ENCODE measurements at regions not wholly inside any gene's neighbourhood (a gene's known extent, or its start where the extent isn't known, plus 50 kb on each side); places are given as distances from the start of the nearest gene placed in this dataset.
A peak's percentile ranks its signal among the peaks of the same experiment; 100 is the strongest.
"Not testable (repeated sequence)": the region's sequence is repeated elsewhere in the genome, so short reads cannot be mapped to it uniquely, and the experiment has no call there.

DNA sequence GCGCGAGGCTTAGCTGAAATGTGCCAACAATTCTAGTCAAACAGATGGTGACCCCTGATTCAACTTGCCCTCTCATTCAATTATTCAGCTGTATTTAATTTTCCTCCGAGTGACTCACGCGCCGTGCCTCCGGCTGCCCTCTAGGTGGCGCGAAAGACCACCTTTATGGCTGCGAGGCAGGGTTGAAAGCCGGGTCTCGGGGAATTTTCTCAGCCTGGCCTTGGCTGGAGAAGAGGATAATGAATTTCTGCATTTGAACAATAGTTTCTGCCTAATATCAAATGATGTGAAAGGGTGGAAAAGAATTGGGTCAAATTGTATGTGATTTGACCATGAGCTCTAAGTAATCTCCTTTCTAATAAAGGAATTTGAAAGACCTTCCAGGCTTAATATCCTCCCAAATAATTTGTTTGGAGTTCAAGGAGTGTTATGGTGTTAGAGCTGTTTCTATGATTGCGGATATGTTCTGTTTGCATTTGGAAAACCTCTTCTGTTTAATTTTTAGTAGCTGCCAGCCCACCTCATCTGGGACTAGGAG lies 310.9 kb downstream of the ZNF536 start:
- DNase-seq (ENCODE audit: low read depth in 2 of 2): peak; percentile 59 to 78

DNA sequence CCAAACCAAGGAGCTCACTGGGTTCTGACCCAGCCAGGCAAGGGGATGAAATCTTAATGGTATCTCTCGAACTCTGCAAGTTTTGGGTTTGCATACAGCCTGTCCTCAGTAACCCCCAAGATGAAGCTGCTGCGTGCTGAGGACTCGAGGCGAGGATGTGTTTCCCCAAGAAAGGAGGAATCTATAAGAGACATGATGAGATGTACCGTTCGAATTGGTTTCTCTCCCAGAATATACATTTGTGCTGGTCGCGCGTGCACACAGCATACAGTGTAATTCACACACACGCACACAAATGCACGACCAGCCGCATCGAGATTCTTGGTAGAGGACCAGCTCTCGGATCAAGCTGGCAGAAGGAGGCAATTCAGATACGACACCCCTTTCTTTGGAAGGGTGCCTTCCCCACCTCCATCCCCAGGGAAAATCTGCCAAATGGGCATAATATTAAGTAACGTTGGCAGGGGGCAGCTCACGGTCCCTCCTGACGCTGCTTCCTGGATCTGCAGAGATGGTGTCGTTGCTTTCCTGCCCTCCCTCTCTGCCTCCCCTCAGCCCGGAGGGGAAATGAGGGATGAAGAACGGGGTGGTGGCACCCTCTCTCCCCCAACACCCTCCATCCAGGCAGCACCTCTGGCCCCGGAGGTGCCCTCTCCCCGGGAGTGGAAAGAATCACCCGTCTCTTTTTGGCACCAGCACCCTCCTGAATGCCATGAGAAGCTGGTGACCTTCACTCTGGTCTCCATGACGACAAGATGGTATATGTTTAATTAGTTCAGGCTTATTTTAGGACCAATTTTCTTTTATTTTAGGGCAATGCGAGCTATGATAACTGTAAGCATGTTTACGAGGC lies 310.2 kb downstream of the ZNF536 start:
- no peak for DNase-seq (ENCODE audit: low read depth in 2 of 2)

DNA sequence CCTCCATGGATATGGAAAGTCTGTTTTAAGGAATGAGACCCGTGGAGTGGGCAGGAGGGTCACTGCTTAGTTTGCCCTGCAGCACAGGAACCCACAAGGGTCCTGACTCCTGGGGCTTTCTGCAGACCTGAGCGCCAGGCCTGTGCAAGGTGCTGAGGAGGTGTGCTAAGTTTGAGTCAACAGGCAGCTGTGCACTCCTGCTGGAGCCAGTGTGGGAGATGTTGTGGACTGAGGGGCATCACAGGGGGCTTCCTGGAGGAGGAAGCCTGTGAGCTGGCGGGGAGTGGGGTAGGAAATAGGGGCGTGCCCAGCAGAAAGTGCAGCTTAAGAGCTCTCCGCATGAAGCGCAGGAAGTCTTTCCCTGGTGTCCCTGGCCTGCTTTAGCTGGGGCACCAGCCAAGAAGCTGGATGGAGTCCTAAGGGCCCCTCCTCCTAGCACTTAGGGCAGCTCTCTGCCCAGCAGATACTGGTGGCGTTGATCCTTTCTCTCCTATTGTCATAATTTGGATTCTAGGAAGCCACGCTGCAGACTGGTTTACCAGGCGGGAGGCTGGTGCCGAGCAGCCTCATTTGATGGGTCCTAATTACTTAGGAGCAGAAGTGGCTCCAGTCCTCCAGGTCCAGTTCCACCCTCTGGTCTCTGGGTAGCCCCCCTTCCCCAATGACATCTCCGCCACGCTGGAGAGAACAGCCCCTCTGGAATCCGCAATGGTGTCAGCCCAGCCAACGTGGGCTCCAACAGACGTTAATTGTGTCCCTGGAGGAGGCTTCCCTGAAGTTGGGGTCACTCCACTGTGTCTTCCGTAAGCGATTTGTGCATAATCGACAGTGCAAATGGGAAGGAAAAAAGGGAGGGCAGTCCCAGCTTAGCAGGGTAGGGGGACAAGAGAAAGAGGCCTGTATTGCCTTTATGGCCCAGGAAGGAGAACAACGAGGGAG lies 309.2 kb downstream of the ZNF536 start:
- DNase-seq (ENCODE audit: low read depth in 2 of 2): no peak

DNA sequence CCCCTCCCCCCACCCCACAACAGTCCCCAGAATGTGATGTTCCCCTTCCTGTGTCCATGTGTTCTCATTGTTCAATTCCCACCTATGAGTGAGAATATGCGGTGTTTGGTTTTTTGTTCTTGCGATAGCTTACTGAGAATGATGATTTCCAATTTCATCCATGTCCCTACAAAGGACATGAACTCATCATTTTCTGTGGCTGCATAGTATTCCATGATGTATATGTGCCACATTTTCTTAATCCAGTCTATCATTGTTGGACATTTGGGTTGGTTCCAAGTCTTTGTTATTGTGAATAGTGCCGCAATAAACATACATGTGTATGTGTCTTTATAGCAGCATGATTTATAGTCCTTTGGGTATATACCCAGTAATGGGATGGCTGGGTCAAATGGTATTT lies 308.2 kb downstream of the ZNF536 start:
- not testable (repeated sequence) for DNase-seq (ENCODE audit: low read depth in 2 of 2)

DNA sequence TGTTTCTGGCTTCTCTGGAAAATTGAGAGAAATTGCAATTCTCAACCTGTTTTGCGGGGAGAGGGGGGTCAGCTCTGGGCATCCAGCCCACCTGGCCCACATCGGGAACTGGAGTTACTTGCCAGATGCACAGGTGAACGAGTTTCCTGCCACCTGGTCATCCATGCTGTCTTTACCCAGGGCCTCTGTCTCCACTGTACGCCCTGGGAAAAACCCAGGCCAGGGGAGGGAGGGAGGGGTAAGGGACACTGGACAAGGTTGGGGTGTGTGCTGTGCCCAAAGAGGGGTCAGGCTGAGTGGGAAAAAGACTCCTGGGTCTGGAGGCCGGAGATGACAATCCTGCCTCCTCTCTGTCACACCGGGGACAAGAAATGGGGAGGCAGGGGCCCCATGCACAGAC lies 307.6 kb downstream of the ZNF536 start:
- no peak for DNase-seq (ENCODE audit: low read depth in 2 of 2)

DNA sequence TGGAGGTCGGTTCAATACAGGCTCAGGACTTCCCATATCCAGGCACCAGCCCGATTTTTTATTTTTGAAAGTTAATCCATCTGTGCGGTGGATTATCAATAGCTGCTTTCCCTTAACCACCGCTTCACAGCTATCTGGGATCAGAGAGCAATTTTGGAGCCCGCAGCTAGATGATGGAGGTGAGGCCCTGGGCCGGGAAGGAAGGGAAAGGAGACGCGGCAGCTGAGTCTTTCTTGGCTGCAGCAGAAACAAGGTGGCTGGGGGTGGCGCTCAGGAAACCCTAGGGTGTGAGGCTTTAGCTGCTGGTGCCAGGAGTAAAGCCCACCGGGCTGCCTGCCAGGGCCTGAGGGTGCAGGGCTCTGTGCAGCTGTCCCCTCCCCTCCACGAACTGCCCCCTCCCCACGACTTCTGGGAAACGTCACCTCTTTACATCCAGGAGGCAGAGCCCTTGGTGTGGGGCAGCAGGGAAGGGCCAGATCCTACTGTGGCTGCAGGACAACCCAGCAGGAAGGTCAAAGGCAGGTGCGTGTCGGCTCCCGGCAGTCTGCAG lies 307.0 kb downstream of the ZNF536 start:
- no peak for DNase-seq (ENCODE audit: low read depth in 2 of 2)

DNA sequence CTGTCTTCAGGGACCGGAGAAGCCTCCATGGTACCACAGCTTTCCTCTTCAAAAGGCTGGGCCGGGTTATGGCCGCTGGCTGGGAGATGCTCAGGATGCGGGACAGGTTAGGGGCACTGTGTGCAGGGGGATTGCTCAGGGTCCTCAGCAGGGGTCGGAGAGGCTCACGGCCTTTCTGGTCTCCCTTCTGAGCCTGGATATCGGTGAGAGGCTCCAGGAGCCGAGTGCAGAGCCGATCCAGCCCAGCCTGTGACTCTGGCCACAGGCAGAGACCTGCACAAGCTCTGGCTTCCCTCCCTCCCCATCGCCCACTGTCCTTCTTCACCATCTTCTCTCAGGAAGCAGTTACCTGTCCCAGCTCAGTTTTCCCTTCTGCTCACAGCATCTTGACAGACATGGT lies 306.0 kb downstream of the ZNF536 start:
- no peak for DNase-seq (ENCODE audit: low read depth in 2 of 2)

DNA sequence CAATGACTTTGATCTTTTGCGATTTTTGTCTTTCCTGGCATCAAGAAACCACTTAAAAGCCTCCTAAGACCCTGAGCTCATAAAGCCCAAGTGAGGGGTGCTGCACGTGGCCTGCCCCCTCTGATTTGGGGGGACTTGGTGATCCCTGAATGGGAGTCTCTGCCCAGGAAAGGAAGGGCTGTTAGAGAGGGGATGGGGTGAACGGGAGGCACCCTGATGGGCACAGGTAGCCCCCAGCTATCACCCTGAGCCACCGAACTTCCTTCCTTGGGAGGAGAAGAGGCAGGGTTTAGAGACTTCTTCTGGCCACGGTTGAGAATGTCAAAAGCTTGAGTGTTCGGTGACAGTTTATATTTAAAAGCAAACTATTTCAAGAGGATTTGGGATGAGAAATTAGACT lies 305.5 kb downstream of the ZNF536 start:
- no peak for DNase-seq (ENCODE audit: low read depth in 2 of 2)

DNA sequence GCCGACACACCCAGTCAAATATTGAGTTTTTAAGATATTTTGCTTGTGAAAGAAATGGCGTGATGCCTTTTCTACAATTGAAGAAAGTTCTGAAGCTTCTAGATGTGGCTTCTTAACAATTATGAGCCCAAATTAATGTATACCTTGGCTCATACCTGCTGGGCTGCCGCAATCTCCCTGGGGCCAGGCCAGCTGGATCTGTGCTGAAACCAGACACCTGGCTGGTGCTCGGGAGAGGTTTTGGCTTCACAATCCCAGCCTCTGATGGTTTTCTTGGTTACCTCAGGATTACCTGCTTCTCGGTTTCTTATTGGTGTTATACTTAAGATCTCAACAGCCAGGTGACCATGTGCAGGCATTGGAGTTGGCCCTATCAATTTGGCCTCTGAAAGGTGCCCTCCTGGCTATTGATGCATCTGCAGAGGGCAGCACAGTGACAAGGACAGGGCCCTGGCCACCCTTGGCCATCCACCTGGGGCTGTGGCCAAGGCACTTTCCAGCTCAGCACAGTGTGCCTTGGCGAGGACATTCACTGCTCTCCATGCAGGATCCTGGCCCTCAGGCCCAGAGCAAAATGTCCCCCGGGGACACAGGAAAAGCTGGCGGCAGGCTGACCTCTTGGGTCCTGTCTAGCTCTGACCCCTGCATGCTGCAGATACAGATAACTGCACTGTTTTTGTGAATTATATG lies 305.0 kb downstream of the ZNF536 start:
- no peak for DNase-seq (ENCODE audit: low read depth in 2 of 2)

DNA sequence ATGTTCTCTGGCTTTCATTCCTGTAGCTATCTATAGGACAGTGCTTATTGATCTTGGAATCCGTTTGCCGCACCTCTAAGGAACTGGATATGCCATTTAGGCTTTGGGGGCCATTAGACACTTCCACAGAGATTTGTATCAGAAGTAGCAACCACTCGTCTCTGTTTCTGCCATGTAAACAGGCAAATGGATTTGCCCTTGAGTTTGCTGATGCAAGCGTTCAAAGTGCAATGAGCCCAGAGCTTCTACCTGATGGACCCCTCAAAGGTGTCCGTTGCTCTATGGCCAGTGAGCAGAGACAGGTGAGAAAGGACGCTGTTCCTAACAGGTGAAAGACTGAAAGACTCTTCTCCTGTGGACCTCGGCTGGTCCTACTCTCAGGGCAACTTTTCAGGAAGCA lies 302.9 kb downstream of the ZNF536 start:
- DNase-seq (ENCODE audit: low read depth in 2 of 2): no peak

DNA sequence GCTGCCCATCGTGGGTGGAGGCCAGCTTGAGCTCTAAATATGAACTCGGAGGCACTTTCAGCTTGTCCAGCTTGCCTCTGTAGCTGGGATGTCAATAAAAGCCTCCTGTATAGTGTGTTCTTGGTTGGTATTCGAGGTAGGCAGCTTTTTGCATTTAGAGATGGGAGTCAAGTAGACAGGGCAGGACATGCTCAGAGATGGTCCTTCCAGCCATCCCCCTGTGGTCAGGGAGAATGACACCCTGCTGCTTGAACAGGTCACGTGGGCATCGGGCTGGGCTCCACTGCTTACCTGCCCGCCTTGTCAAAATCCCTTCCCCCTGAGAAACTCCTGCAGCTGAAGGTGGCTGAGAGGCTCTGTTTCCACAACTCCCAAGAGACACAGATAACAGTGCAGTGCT lies 302.5 kb downstream of the ZNF536 start:
- no peak for DNase-seq (ENCODE audit: low read depth in 2 of 2)

DNA sequence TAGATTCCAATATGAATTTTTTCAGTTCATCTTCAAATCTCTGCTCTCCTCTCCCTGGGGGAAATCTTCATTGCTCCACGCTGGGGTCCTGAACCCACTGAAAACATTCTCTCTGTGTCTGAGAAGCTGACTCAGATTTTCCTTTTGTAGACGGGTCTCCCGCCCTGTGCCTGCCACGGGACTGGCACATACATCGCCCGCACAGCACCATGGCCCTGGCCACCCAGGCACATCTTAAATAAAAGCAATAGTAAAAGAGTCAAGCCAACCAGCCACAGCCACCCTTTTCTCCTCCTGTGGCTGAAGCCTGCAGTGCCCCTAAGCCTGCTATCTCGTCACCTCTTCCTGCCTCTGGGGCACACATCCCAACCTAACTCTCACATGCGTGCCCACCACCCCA lies 301.2 kb downstream of the ZNF536 start:
- no peak for DNase-seq (ENCODE audit: low read depth in 2 of 2)

DNA sequence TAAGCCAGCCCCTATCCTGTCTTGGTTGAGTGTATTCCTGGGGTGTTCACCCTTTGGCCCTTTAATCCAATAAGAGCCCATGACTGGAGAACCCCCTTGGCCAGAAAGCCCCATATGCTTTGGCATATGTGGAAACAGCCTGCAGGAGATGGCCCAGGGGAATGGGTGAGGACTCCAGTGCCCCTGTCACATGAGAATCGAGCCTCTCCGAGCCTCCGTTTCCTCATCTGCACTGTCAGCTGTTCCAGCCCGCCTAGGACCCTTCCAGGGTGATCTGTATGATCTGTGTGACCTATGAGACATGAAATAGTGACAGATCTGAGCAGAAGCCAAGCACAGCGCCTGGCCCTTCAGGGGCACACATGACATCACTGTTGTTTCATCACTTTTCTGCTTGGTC lies 300.7 kb downstream of the ZNF536 start:
- DNase-seq (ENCODE audit: low read depth in 2 of 2): no peak

DNA sequence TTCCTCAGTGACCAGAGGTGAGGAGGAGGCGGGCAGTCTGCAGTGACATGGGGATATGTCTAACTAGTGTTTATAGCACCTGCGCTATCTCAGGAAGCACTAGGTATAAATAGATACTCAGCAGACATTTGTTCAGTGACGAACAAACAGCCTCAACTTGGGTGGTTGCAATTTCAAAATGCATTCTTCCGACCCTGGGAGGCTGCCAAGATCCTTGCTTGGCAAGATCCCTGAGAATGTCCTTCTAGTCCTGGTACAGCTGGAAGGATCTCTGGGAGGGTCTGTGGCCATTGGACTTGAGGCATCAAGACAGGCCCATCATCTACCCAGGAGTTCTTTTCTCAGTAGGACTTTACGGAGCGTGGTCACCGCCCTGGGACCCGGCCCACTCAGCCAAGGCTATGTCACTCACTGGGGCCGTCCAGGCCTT lies 299.5 kb downstream of the ZNF536 start:
- DNase-seq (ENCODE audit: low read depth in 2 of 2): no peak

DNA sequence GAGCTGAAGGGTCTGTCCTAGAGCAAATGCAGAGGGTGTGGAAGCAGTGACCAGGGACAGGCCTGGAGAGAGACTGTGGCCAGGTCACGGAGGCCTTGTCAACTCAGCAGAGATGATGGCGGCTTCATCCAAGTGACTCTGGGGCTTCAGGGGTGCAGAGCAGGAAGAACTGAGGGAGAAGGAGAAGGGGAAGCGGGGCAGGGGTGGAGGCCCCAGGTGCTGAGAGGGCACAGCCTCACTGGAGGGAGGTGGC lies 299.1 kb downstream of the ZNF536 start:
- no peak for DNase-seq (ENCODE audit: low read depth in 2 of 2)

DNA sequence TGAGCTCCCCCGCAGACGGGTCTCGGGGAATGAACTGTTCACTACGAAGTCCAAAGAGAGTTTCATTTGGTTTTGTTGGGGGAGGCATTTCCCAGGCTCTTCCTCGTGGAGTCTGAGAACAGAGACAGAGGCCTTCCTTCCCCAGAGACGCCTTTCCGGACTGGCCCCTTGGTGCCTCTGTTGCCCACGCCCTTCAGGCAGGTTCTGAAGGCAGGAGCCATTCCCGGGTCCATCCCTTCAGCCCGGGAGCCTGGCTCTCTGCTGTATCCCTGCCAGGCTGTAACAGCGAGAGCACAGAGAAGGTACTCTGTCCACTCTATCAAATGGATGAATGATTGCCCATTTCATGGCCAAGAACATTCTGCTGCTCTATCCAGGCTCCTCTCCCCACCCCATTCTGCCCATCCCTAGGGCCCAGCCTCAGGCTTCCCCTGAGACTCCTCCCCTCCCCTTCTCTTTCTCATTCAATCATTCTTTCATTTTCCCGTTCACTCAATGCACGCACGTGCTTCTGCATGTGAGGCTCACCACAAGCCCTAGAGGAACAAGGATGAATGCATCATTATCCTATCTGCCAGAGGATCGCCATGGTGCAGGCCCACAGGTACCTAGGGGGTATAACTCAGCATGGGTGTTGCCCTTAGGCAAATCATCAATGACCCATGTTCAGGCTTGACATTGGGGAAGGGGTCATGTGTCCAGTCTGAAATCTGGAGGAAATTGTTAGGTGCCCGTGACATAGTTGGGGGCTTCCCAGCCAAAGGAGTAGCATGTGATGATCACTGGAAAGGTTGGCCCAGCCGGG lies 298.6 kb downstream of the ZNF536 start:
- no peak for DNase-seq (ENCODE audit: low read depth in 2 of 2)

DNA sequence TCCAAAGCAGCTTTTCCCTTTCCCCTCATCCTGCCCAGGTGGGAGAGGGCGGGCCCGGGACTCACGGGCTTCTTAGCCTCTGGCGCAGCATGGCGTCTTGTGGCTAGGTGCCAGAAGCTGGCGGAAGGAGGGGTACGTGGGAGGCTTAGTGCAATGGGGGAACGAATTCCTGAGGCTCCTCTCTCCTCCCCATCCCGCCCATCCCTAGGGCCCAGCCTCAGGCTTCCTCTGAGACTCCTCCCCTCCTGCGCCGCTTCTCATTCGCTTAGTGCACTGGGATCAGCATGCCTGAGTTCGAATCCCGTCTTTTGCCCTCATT lies 297.8 kb downstream of the ZNF536 start:
- DNase-seq (ENCODE audit: low read depth in 2 of 2): no peak

DNA sequence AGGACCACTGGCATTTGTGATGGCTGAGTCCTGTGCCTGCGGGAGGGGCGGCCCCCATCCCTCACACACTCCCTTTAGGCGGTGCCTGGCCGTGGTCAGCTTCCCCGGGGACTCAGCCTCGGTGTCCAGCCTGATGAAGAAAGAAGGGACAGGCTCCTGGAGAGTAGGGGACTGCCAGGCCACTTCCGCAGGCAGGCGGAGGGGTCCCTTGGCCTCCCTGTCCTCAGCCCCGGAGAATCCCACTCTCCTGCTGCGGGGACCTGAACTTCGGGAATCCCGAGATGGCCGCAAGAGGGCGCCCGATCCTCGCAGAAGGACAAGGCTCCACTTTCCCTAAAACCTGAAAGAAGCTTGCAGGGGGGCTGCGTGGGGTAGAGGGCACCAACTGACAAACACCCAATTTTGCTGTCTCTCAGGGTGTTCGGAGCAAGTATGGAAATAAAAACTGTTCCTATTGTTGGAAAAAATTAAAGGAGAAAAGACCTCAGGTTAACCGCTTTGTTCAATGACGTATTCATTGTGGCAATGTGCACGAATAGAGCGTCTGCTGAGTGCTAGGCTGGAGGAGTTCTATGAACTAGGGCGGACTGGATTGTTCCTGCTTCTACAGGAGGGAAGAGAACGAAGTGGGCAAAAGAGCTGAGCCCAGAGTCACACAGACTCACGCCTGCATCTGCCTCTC lies 297.3 kb downstream of the ZNF536 start:
- peak in 1 of 2 donors; percentile 33 for DNase-seq (ENCODE audit: low read depth in 2 of 2)

DNA sequence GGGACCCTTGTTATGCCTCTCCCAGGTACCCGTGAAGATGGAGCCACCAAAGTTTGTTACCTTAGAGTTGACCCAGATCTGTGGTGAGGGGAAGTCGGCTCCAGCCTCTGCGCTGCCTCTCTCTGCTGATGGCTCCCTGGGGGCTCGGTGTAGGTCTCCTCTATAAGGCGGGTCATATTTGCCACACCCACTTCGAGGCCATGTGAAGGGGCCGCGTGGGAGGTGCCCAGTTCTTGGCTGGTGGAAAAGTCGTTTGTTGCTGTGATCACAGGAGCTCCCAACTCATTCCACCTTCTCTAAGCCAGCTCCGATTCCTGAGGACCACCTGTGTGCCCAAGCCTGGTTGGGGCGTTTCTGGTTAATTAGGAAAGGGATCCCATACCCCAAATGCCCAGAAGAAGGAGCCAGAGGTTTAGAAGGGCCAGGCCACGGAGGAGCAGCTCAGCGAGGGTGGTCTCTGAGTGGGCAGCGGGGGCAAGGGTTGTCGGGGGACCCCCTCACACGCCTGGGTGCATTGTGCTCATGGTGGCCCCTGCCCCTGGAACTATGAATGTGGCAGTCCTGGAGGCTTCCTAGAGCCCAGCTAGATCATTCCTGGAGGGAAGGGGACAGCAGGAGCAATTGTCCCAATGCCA lies 296.5 kb downstream of the ZNF536 start:
- no peak for DNase-seq (ENCODE audit: low read depth in 2 of 2)

DNA sequence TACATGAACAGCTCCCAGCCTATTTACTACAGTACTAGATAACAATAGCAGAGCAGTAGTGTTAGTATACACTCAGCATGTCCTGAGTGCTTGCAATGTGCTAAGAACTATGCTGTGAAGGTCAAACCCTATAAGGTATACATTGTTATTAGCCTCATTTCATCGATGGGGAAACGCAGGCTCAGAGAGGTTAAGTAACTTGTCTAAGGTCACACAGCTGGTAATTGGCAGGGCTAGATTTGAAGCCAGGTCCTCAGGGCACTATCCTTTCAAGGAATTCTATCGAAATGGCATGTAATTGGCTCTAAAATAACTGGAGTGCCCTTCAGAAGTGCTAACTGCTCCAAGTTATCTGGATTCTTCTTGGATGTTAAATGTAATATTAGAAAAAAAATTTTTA lies 295.6 kb downstream of the ZNF536 start:
- no peak for DNase-seq (ENCODE audit: low read depth in 2 of 2)
